HL-60/S4 treated with phorbol 12-myristate 13-acetate at 8.2 ng/mL for 4 days and 3 days (cell line): ENCODE measurements at regions not wholly inside any gene's neighbourhood (a gene's known extent, or its start where the extent isn't known, plus 50 kb on each side); places are given as distances from the start of the nearest gene placed in this dataset.
"Not testable (repeated sequence)": the region's sequence is repeated elsewhere in the genome, so short reads cannot be mapped to it uniquely, and the experiment has no call there.

Experiments
- in situ Hi-C: fragments of 300-500 bp; cut with MboI; formaldehyde crosslinking; loops from 2 replicates; pipeline ENCODE4 v1.15.0; 2022; ENCODE audit warnings: low sequenced_read_pairs

DNA sequence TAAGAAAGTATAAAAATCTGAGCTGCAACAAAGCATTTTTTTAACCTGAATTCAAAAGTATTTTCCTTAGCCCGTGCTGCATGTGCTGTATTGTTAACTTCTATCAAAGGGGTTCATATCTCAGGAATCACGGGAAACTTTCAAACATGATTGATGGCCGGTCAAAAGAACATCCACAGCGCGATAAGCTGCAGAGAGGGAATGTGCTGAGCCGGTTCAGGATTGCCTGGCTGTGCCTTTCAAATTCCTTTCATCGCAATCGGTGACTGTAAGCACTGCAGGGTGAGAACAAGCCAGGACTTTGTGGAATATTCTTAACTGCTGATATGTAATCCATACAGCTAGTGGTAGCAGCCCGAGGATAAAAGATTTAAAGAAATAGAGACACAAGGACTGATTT is 210.9 kb upstream of the NOCT start:
- in situ Hi-C loops = no loop called here

GRCh38 chr4:138803051-138803450 is 212.5 kb upstream of the NOCT start:
- in situ Hi-C loops = no loop called here

GRCh38 chr4:138802499-138802898 is 213.1 kb upstream of the NOCT start:
- in situ Hi-C loops = no loop called here

- in situ Hi-C loops = no loop called here
These were observed 215.2 kb upstream of the NOCT start for GRCh38 chr4:138800421-138800820.

- in situ Hi-C loops = no loop called here
These were observed 217.2 kb upstream of the NOCT start for GRCh38 chr4:138798404-138798803.

- in situ Hi-C loops = no loop called here
These were observed 217.9 kb upstream of the NOCT start for GRCh38 chr4:138797646-138798045.

- in situ Hi-C loops = no loop called here
These were observed 218.8 kb upstream of the NOCT start for GRCh38 chr4:138796761-138797160.

- in situ Hi-C loops = no loop called here
These were observed 224.8 kb upstream of the NOCT start for GRCh38 chr4:138790706-138791340.

DNA sequence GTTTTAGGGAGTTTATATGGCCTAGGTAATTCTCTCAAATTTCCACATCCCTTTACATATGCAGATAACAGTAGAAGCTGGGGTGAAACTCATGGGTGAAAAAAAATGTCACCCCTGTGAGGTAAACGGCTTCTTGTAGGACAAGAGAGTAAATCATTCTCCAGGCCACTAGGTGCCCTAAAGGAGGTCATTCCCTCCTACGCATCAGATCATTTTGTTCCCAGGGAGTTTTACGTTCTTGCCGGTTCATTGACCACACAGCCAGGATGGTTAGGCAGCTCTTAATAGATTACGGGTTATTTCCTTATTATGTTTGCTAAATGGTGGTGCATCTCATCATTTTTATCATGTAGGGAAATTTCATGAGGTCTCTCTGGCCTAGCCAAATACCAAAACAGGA is 225.8 kb upstream of the NOCT start:
- in situ Hi-C loops = no loop called here

DNA sequence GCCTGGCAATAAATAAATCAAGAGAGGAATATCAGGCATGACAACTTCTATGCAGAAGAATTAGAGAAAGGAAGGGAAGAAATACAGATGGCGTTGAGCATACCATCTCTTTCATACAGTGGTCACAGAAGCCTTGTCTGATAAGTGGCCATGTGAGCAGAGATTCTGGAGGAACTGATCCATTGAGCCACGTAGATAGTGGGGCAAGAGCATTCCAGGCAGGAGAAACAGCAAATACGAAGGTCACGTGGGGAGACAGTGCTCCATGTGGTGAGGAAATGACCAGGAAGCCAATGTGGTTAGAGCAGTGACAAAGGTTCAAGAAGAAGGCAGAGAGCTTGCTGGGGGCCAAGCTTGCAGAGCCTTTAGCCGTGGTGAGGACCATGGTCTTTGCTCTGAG is 226.7 kb upstream of the NOCT start:
- in situ Hi-C loops = no loop called here

GRCh38 chr4:138788267-138788790 is 227.3 kb upstream of the NOCT start:
- in situ Hi-C loops = no loop called here

DNA sequence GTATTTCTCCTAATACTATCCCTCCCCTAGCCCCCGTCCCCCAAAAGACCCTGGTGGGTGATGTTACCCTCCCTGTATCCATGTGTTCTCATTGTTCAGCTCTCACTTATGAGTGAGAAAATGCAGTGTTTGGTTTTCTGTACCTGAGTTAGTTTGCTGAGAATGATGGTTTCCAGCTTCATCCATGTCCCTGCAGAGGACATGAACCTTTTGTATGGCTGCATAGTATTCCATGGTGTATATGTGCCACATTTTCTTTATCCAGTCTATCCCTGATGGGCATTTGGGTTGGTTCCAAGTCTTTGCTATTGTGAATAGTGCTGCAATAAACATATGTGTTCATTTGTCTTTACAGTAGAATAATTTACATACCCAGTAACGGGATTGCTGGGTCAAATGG is 235.8 kb upstream of the NOCT start:
- in situ Hi-C loops = not testable (repeated sequence)

- in situ Hi-C loops = no loop called here
These were observed 239.7 kb upstream of the NOCT start for GRCh38 chr4:138775890-138776289.

DNA sequence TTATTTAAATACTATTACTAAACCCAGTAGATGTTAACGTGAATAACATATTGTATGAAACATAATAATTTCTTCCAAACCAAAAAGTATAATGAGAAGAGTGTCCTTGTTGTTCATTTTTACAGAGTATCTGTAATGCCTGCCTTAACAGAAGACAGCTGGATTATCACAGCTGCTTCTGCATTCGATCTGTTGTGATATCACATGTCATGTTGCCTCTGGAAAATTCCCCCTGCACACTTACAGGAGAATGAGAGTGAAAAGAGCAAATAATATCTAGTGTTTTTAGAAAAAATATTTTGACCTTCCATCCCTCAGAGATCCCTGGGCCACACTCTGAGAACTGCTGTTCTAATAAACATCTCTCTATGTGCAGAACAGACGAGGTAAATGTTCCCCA is 240.1 kb upstream of the NOCT start:
- in situ Hi-C loops = no loop called here

DNA sequence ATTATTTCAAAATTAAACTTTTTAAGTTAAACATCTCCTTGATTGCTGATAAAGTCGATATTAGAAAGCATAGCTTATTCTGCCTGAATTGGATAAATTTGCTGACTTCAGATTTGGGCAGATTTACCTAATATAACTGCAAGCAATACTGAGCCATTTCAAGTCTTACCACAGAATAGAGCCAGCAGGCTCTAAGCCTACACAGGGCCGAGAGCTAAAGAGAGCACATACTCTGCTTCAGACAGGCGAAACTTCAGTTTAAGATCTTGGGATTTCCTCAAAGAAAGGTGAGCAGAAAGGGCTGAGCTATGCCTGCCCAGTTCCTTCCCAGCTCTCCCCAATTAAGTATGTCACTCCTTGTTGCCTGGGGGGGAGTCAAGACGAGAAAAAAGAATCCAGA is 240.6 kb upstream of the NOCT start:
- in situ Hi-C loops = no loop called here

GRCh38 chr4:138774125-138774524 is 241.5 kb upstream of the NOCT start:
- in situ Hi-C loops = not testable (repeated sequence)

DNA sequence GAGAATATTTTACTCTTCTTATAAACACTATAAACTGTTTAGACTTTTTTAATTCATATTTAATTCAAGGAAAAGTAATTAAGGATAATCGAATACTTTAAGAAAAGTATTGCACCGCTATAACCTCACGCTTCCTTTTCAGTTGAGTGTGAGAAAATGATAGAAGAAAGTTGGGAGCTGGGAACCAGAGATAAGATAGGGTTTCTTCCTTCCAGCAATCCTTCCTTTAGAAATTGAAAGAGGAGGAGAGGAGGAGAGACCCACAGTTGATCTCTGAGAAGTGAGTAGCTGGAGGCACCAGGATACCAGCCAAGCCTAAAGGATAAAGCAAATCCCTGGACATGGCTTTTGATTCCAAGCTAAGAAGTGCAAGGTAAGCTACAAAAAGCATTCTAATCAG is 242.3 kb upstream of the NOCT start:
- in situ Hi-C loops = no loop called here

DNA sequence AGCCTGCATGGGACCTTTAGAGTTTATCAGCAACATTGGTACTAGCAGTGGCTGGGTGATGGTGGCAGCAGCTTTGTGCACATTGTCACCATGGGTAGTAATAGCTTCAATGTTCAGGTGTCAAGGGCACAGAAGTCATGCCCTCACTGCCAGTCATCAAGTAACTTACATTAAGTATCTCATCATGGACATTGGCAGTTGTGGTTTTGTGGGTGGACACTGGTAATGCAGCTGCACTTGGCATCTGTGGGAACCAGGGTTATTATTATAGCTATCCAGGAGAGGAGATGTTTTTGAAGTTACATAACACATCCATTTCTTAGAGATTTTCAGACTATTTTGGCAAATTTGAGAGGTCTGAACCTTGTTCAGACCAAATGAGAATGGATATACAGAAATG is 243.2 kb upstream of the NOCT start:
- in situ Hi-C loops = no loop called here

DNA sequence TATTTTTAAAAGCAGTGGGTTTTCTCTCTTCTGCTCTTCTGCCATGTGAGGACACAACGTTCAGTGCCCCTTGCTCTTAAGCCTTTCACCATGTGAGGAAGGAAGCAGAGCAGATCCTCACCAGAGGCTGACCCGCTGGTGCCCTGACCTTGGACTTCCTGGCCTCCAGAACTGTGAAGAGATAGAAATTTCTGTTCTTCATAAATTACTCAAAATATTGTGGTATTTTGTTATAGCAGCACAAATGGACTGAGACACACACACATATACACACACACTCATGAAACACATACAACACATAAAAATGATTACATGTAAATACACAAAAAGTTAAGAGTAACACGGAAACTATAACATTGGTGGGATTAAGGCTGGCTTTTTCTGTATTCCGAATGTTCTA is 244.8 kb upstream of the NOCT start:
- in situ Hi-C loops = no loop called here

DNA sequence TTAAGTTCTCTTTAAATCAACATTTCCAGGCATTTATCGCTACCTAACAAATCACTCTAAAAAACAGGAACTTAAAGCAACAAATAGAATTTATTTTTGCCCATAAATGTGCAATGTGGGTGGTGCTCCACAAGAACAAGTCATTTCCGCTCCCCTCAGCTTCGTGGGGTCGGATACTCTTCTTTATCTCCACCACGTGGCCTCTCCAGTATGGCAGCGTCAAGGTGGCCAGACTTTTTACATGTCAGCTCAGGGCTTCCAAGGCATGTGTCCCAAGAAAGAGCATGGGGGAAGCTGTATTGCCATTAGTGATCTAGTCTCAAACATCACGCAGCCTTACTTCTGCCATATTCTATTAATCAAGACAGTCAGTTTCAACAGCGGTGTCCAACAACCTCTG is 249.2 kb upstream of the NOCT start:
- in situ Hi-C loops = no loop called here

- in situ Hi-C loops = no loop called here
These were observed 250.1 kb upstream of the NOCT start for GRCh38 chr4:138765442-138765841.

- in situ Hi-C loops = no loop called here
These were observed 253.9 kb upstream of the NOCT start for GRCh38 chr4:138761638-138762220.

DNA sequence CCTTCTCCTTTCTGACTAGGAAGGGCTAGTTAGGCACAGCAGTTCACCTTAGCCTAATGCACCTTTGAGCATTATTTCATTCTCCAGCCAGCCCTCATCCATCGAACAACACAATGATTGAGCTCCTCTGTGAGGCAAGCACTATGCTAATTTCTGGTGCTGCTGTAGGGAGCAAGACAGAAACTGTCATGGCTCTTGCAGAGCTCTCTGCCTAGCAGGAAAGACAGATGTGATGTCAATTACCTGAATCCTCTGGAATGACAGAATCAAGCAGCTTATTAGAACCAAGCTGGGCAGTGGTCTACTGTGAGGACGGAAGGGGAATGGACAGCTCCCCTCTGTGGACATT is 256.1 kb upstream of the NOCT start:
- in situ Hi-C loops = no loop called here
